ENCODE measurements at regions not wholly inside any gene's neighbourhood (a gene's known extent, or its start where the extent isn't known, plus 50 kb on each side); places are given as distances from the start of the nearest gene placed in this dataset.
"Not testable (repeated sequence)": the region's sequence is repeated elsewhere in the genome, so short reads cannot be mapped to it uniquely, and the experiment has no call there.

DNA sequence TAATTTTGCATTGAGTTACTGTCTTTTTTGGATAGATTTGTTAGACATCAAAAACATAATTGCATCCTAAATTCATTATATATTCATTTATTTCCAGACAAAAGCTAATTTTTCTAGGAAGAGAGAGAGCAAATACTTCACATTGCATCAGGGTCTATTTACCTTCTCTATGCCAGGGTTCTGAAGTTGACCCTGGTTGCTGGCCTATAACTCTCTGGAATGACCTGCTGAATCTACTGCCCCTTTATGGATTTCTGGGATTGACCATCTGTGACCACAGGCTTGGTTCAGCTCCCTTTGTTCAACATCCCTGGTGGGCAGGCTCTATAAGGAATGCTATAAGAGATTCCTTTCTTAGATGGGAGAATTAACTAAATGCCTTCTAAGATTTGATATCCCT is 414.8 kb upstream of the STXBP6 start:
- ATAC-seq (no peak), DNase-seq (ENCODE audit: low spot score) (no peak)

GRCh38 chr14:25464078-25464477 is 414.1 kb upstream of the STXBP6 start:
- no peak for ATAC-seq
- intact Hi-C loops (cut with DNase I), result no loop called here

More for the DNA sequence above, 414.8 kb upstream of the STXBP6 start:
- intact Hi-C loops (cut with DNase I), result no loop called here

DNA sequence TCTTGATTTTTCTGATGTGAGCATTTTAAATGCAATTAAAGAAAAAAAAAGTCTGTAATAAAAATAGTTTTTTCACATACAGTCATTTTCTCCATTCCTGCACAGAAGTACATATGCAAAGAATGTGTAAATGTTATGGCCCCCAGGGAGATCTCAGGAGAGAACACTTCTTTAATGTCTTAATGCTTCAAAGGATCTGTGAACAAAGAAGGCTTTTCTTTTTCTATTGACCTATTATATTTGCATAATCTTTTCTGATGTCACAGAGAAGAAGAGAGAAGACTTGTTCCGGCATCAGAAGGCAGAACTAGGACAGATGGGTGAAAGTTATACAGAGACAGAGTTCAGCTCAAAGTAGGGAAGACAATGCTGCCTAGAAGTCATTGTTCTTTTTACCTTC is 413.5 kb upstream of the STXBP6 start:
- intact Hi-C loops (cut with DNase I), result no loop called here
- DNase-seq (ENCODE audit: low spot score) (no peak), ATAC-seq (no peak)

More at GRCh38 chr14:25464078-25464477, 414.1 kb upstream of the STXBP6 start:
- no peak for DNase-seq (ENCODE audit: low spot score)

GRCh38 chr14:25461780-25462179 is 411.8 kb upstream of the STXBP6 start:
- ATAC-seq (no peak), DNase-seq (ENCODE audit: low spot score) (no peak)
- intact Hi-C loops (cut with DNase I), result no loop called here

DNA sequence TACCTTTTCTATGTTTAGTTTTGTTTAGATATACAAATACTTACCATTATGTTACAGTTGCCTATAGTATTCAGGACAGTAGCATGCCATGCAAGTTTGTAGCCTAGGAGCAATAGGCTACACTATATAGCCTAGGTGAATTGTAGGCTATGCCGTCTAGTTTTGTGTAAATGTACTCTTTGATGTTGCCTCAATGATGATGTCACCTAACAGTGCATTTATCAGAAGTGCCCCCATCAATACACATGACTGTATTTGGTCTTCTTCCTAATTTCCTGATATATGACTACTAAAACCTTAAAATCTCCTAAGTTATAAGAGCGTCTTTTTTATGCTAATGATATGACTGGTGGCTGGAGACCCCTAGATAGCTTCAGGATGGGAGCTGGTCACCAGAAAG is 394.4 kb upstream of the STXBP6 start:
- intact Hi-C loops (cut with DNase I), result no loop called here
- ATAC-seq, result no peak
- DNase-seq (ENCODE audit: low spot score), result no peak

- ATAC-seq; intact Hi-C loops (cut with DNase I); DNase-seq (ENCODE audit: low spot score): not testable (repeated sequence)
Observed at GRCh38 chr14:25440382-25440781, 390.4 kb upstream of the STXBP6 start.

- intact Hi-C loops (cut with DNase I), result no loop called here
- no peak for DNase-seq (ENCODE audit: low spot score)
- no peak for ATAC-seq
Observed at GRCh38 chr14:25436906-25437305, 387.0 kb upstream of the STXBP6 start.

- DNase-seq (ENCODE audit: low spot score) (no peak), ATAC-seq (no peak)
- intact Hi-C loops (cut with DNase I), result no loop called here
Observed at GRCh38 chr14:25436288-25436875, 386.4 kb upstream of the STXBP6 start.

DNA sequence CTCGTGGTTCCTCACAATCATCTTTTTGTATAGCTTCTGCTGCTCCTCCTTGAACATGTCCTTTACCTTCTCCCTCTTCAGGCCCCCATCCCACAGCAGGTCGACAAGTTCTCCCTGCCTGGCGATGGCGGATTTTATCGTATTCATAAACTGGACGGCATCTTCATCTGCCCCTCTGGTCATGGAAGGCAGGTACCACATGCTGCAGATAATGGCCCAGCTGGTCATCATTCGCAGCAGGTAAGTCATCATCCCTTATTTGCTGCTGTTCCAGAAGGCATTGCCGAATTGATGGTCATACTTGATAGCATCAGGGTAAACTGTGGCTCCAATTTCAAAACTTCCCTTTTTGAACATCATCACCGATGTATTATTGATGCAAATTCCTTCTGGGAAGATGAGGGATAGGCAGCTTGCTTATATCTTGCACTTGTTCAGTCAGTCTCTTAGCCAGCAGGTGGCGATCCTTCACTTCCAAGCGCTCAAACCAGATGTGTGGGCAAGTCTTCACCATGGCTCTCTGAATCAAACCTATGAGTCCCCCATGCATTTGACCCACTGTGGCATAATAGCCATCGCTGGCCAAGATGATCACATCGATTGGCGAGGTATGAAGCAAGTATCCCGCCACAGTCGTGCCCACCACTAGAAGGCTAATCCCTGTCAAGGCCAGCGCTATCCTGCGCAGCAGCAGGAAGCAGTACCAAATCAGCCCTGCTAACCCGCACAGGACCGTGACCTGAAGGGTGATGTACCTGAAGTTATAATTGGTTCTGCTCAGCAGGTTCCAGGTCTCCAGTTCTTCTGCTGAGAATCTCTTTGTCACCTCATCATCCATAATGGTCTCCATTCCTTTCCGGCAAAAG is 381.5 kb upstream of the STXBP6 start:
- no peak for ATAC-seq
- intact Hi-C loops (cut with DNase I), result no loop called here
- DNase-seq (ENCODE audit: low spot score), result no peak

DNA sequence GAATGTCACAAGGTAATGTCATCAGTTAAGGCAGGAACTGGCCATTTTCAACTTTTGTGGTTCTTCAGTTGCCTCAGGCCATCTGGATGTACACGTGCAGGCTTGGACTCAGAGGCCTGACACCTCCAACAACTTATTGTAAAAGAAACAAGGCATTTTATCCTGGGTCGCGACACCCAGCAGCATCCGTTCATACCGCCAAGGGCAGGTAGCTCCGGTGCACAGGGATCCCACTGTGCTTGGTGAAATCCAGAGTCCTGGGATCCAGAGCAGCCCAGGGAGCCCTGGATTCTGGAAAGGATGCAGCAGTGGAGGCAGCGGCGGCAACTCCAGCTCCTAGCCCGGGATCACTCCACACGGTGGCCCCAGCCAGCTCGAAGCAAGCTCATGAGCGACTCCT is 380.9 kb upstream of the STXBP6 start:
- no peak for ATAC-seq
- no peak for DNase-seq (ENCODE audit: low spot score)
- intact Hi-C loops (cut with DNase I), result no loop called here

DNA sequence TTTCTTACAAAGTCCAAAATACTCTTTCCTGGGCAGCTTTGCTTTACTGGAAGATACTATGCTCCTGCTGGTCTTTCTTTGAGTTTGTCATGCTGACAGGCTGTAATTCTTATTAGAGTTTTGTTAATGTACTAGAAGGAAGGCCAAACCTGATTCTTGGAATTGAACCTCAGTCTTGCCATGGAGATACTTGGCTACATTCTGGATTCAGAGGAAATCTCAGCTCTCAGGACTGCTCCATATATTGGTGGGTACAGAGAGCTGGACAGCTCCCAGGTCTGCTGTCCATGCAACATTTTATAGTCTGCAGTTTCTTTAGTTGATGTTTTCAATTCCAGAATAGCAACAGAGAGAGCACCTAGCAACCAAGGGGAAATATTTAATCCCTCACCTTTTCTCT is 363.1 kb upstream of the STXBP6 start:
- intact Hi-C loops (cut with DNase I), result no loop called here
- DNase-seq (ENCODE audit: low spot score) (no peak), ATAC-seq (no peak)

GRCh38 chr14:25411781-25412757 is 362.1 kb upstream of the STXBP6 start:
- no peak for ATAC-seq
- intact Hi-C loops (cut with DNase I), result no loop called here
- DNase-seq (ENCODE audit: low spot score), result no peak

DNA sequence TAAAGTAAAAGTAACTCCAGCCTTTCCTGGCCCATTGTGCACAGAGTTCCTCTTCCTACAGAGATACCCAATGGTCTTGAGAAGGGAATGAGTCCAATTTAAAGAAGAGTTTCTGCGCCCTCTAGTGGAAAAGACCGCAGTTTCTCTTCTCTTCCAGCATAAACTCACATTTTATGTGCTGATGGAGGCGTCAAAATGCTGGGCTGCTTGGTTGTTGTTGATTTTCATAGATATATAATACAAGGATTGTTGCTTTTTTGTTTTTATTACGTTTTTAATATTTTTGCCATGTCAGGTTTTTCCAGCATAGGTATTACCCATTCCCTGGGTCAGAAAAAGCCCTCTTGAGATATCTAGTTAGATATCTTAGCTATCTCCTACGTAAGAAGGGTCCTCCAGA is 356.9 kb upstream of the STXBP6 start:
- ATAC-seq, result no peak
- intact Hi-C loops (cut with DNase I), result no loop called here
- no peak for DNase-seq (ENCODE audit: low spot score)

- DNase-seq (ENCODE audit: low spot score) (peak; percentile 67), ATAC-seq (no peak)
- intact Hi-C loops (cut with DNase I), result no loop called here
Observed at GRCh38 chr14:25400607-25401206, 350.8 kb upstream of the STXBP6 start.

- ATAC-seq (no peak), DNase-seq (ENCODE audit: low spot score) (no peak)
- intact Hi-C loops (cut with DNase I), result no loop called here
Observed at GRCh38 chr14:25396128-25396527, 346.2 kb upstream of the STXBP6 start.

DNA sequence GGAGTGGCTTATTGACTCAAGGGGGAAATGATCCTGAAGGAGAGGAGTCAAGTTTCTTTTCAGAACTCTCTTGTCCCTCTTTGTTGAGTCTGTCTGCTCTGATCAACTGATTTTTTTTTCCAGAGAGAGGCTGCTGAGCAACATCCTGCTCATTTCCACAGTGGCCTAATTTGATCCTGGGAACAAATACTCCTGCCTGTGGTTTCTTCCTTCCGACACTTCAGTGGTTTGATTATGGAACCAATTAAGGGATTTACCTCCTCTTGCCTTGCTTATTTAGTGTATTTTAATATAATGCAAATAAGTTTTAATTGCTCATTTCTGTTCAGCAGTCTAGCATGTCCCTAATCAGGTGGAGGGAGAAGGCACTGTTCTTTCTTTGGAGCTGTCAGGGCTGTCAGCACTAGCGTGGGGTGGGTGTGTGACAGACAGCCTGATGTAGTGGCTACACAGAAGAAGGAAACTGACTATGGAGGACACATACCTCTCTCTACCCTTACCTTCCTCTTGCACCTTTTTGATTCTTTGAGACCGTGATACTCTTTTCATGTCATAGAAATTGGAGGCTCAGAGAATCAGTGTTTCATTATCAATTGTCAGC is 344.9 kb upstream of the STXBP6 start:
- no peak for ATAC-seq
- DNase-seq (ENCODE audit: low spot score), result no peak
- intact Hi-C loops (cut with DNase I), result no loop called here

- ATAC-seq (no peak), DNase-seq (ENCODE audit: low spot score) (no peak)
- intact Hi-C loops (cut with DNase I), result no loop called here
Observed at GRCh38 chr14:25394356-25394755, 344.4 kb upstream of the STXBP6 start.

DNA sequence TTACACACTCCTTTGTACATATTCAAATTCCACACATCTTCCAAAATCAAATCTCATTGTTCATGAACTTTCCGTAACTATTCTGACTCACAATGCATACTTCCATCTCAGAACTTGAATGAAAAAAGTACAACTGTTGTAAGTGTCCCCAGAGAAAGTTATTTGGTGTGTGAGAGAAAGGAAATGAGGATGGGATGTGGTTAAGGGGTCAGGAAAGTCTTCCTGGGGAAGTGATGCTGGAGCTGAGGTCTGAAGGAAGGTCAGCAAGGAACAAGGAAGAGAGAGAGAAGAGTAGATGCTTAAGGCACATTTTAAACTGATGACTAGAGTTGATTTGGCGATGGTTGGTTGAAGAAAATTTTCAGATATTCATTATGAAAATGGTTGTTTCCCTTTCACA is 340.0 kb upstream of the STXBP6 start:
- ATAC-seq, result no peak
- intact Hi-C loops (cut with DNase I), result no loop called here
- DNase-seq (ENCODE audit: low spot score), result no peak

DNA sequence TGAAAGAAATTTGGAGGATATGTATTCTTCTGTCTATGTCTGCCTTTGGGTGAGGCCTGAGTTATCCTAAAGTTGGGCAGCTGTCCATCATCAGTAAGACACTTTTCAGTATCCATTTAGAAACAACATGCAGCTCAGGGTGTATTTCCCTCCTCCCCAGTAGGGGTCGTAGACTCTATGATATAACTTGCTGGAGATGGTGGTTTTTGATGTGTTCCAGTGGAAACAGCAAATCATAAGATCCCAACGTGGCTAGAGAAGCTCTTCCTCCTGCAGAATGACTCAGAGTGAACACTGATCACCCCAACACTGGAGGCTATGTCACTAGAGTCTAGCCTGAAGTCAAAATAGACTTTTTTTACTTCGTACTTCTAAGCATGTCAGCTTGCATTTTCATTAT is 331.6 kb upstream of the STXBP6 start:
- DNase-seq (ENCODE audit: low spot score), result no peak
- intact Hi-C loops (cut with DNase I), result no loop called here
- no peak for ATAC-seq

Data from sciatic nerve (tissue), 2 donors.